OCI-LY1 (cell line): ENCODE measurements at regions not wholly inside any gene's neighbourhood (a gene's known extent, or its start where the extent isn't known, plus 50 kb on each side); places are given as distances from the start of the nearest gene placed in this dataset.

Experiments used
- H2AFZ ChIP-seq: fragments of 200-600 bp; sonication (generic), shearing (Covaris generic); 2 replicates; pipeline ENCODE4 v1.6.0; 2014; ENCODE audit warnings: antibody characterized with exemption, mild to moderate bottlenecking, low read length
- H3F3A ChIP-seq: fragments of 200-600 bp; sonication (generic), shearing (Covaris generic); 2 replicates; pipeline ENCODE4 v1.6.0; 2014; ENCODE audit warnings: mild to moderate bottlenecking, antibody characterized with exemption, low read length, moderate library complexity; ENCODE audit not compliant: insufficient read depth
- H3K27ac ChIP-seq: fragments of 200-600 bp; sonication (generic); 2 replicates; pipeline ENCODE4 v1.5.1; 2014; ENCODE audit warnings: low read length, mixed run types, mild to moderate bottlenecking, low read depth; ENCODE audit not compliant: poor library complexity, severe bottlenecking
- H3K27me3 ChIP-seq: fragments of 200-600 bp; sonication (generic); 2 replicates; pipeline ENCODE4 v1.6.0; 2014; ENCODE audit warnings: antibody characterized with exemption, mild to moderate bottlenecking, low read length, moderate library complexity; ENCODE audit not compliant: insufficient read depth
- H3K36me3 ChIP-seq: fragments of 200-600 bp; sonication (generic); 2 replicates; pipeline ENCODE4 v1.6.1; 2014; ENCODE audit warnings: mild to moderate bottlenecking, antibody characterized with exemption, low read length, moderate library complexity, mixed read lengths; ENCODE audit not compliant: insufficient read depth
- H3K4me1 ChIP-seq: fragments of 200-600 bp; sonication (generic); 2 replicates; pipeline ENCODE4 v1.5.1; 2014; ENCODE audit warnings: mild to moderate bottlenecking, low read length, moderate library complexity; ENCODE audit not compliant: insufficient read depth, severe bottlenecking
- H3K4me2 ChIP-seq: fragments of 200-600 bp; sonication (generic), shearing (Covaris generic); 2 replicates; pipeline ENCODE4 v1.6.1; 2014; ENCODE audit warnings: low read length
- H3K4me3 ChIP-seq: fragments of 200-600 bp; sonication (generic); 2 replicates; pipeline ENCODE4 v1.5.1; 2014; ENCODE audit warnings: low read length, low read depth, mild to moderate bottlenecking, mixed read lengths; ENCODE audit not compliant: poor library complexity, severe bottlenecking
- H3K79me2 ChIP-seq: fragments of 200-600 bp; shearing (Covaris generic); 2 replicates; pipeline ENCODE4 v1.6.1; 2016; ENCODE audit warnings: mixed run types, low read length, mixed read lengths; ENCODE audit not compliant: insufficient read depth
- H3K9ac ChIP-seq: fragments of 200-600 bp; sonication (generic), shearing (Covaris generic); 2 replicates; pipeline ENCODE4 v1.6.1; 2014; ENCODE audit warnings: mild to moderate bottlenecking, low read length, mixed read lengths
- H3K9me2 ChIP-seq: fragments of 200-600 bp; sonication (generic), shearing (Covaris generic); 2 replicates; pipeline ENCODE4 v1.6.1; 2014; ENCODE audit warnings: low read depth, mild to moderate bottlenecking, low read length, mixed read lengths
- H3K9me3 ChIP-seq: fragments of 200-600 bp; shearing (Covaris generic); 2 replicates; pipeline ENCODE4 v1.6.1; 2014; ENCODE audit warnings: low read length, mixed read lengths
- H4K20me1 ChIP-seq: fragments of 200-600 bp; sonication (generic), shearing (Covaris generic); 2 replicates; pipeline ENCODE4 v1.6.0; 2016; ENCODE audit warnings: mild to moderate bottlenecking, low read length; ENCODE audit not compliant: insufficient read depth
- CTCF ChIP-seq: fragments of 200-600 bp; sonication (generic), shearing (Covaris generic); IDR thresholded peaks from 2 replicates; pipeline ENCODE4 v1.5.1; 2017; ENCODE audit warnings: mild to moderate bottlenecking, antibody characterized with exemption, low read length, moderate library complexity, mixed read lengths
- EZH2 ChIP-seq: fragments of 200-600 bp; sonication (generic), shearing (Covaris generic); IDR thresholded peaks from 2 replicates; pipeline ENCODE4 v1.8.0; 2017; ENCODE audit warnings: borderline replicate concordance, mixed run types, mild to moderate bottlenecking, antibody characterized with exemption, low read length, moderate library complexity, mixed read lengths

- Histone ChIP-seq H3F3A (no peaks in the 10 kb centered on the region), H3K4me1 (no peaks in the 10 kb centered on the region), H3K4me3 (no peak overlapping the region), H3K36me3 (no peaks in the 10 kb centered on the region), H2AFZ (no peak overlapping the region), H3K27ac (no peak overlapping the region), H3K4me2 (no peak overlapping the region), H3K9me2 (no peaks in the 10 kb centered on the region), H3K9ac (no peak overlapping the region), H4K20me1 (no peaks in the 10 kb centered on the region), H3K79me2 (no peaks in the 10 kb centered on the region), H3K27me3 (peaks cover 6% of the 10 kb centered on the region; the same call in 1 of the 2 replicates), H3K9me3 (no peaks in the 10 kb centered on the region)
- no peak for TF ChIP-seq EZH2
- no peak for TF ChIP-seq CTCF
Observed at GRCh38 chr2:747762-748351, 70.7 kb upstream of the TMEM18 start.

GRCh38 chr2:746697-747096 lies 69.5 kb upstream of the TMEM18 start:
- Histone ChIP-seq H2AFZ (no peak overlapping the region), H3K9me2 (no peaks in the 10 kb centered on the region)

GRCh38 chr2:744088-744487 lies 66.9 kb upstream of the TMEM18 start:
- Histone ChIP-seq H3K27ac (no peak overlapping the region), H3K27me3 (no peaks in the 10 kb centered on the region), H3K79me2 (no peaks in the 10 kb centered on the region), H3K4me3 (no peak overlapping the region), H3K4me1 (no peaks in the 10 kb centered on the region), H3K4me2 (no peak overlapping the region), H3K9me3 (no peaks in the 10 kb centered on the region), H3K36me3 (no peaks in the 10 kb centered on the region), H2AFZ (no peak overlapping the region), H3K9ac (no peak overlapping the region), H3K9me2 (no peaks in the 10 kb centered on the region), H4K20me1 (no peaks in the 10 kb centered on the region), H3F3A (no peaks in the 10 kb centered on the region)
- TF ChIP-seq CTCF: no peak
- no peak for TF ChIP-seq EZH2

More at GRCh38 chr2:746697-747096, 69.5 kb upstream of the TMEM18 start:
- TF ChIP-seq CTCF: no peak
- no peak for TF ChIP-seq EZH2
- H3F3A ChIP-seq: no peaks in the 10 kb centered on the region
- H3K9me3 ChIP-seq: no peaks in the 10 kb centered on the region
- no peaks in the 10 kb centered on the region for H3K36me3 ChIP-seq
- H3K27me3 ChIP-seq: peaks cover 6% of the 10 kb centered on the region; the same call in 1 of the 2 replicates
- H3K4me2 ChIP-seq: no peak overlapping the region
- no peaks in the 10 kb centered on the region for H3K79me2 ChIP-seq
- no peaks in the 10 kb centered on the region for H3K4me1 ChIP-seq
- no peak overlapping the region for H3K4me3 ChIP-seq
- no peak overlapping the region for H3K27ac ChIP-seq
- no peak overlapping the region for H3K9ac ChIP-seq
- H4K20me1 ChIP-seq: no peaks in the 10 kb centered on the region
